ENCODE measurements at regions not wholly inside any gene's neighbourhood (a gene's known extent, or its start where the extent isn't known, plus 50 kb on each side); places are given as distances from the start of the nearest gene placed in this dataset.

GRCh38 chr7:47636081-47636432, 54.1 kb upstream of the TNS3 start:
- no peak for FAIRE-seq

- no peak for FAIRE-seq
Measured at GRCh38 chr7:47635091-47636080, 53.5 kb upstream of the TNS3 start.

- no peak for FAIRE-seq
Measured at GRCh38 chr7:47634273-47634672, 52.4 kb upstream of the TNS3 start.

GRCh38 chr7:47633134-47633533, 51.2 kb upstream of the TNS3 start:
- no peak for FAIRE-seq

All from G401.6 (cell line).